ENCODE measurements at regions not wholly inside any gene's neighbourhood (a gene's known extent, or its start where the extent isn't known, plus 50 kb on each side); places are given as distances from the start of the nearest gene placed in this dataset.

DNA sequence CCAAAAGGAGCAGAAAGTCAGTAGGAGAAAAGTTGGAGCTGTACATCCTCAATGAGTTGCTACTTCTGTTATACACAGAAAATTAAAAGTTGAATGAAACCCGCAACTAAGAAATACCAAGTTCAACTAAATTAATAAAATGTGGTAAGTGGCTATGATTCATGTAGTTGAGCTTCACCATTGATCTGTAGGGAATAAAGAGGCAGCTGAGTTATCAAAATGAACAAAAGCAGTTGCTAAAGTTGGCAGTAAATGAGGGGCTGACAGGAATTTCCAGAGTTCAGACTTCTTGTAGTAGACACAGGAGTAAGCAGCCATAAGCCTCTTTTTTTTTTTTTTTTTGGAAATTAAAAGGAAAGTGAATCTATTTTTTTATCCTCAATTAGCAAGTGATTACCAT is 234.6 kb downstream of the POSTN start:
- TF ChIP-seq CTCF (CRISPR knock-in tag; IDR thresholded peaks at IDR 0.05) (no peak), ZNF567 (CRISPR knock-in tag; IDR thresholded peaks at IDR 0.05; ENCODE audit: borderline replicate concordance) (no peak)

Measured in HepG2 (cell line).